ENCODE measurements at regions not wholly inside any gene's neighbourhood (a gene's known extent, or its start where the extent isn't known, plus 50 kb on each side); places are given as distances from the start of the nearest gene placed in this dataset.

DNA sequence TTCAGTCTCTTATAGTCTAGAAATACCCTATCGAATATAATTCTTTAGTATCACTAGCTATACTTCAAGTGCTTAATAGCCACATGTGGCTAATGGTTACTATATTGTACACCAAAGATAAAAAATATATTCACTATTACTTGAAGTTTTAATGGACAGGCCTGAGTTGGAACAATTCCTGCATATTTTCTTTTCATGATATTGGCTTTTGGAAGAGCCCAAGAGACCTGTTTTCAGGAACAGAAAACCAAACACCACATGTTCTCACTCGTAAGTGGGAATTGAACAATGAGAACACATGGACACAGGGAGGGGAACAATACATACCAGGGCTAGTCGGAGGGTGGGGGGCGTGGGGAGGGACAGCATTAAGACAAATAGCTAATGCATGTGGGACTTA lies 334.4 kb upstream of the TRIB2 start:
- Histone ChIP-seq H3K4me3 (no peak overlapping the region), H3K9me3 (no peaks in the 10 kb centered on the region), H3K27ac (no peak overlapping the region), H3K36me3 (no peaks in the 10 kb centered on the region), H3K4me1 (replicated peaks) (no peaks in the 10 kb centered on the region), H3K27me3 (replicated peaks; ENCODE audit: insufficient read depth) (no peaks in the 10 kb centered on the region)
- TF ChIP-seq POLR2AphosphoS5 (IDR thresholded peaks at IDR 0.05): no peak
- TF ChIP-seq, protein P1, sequence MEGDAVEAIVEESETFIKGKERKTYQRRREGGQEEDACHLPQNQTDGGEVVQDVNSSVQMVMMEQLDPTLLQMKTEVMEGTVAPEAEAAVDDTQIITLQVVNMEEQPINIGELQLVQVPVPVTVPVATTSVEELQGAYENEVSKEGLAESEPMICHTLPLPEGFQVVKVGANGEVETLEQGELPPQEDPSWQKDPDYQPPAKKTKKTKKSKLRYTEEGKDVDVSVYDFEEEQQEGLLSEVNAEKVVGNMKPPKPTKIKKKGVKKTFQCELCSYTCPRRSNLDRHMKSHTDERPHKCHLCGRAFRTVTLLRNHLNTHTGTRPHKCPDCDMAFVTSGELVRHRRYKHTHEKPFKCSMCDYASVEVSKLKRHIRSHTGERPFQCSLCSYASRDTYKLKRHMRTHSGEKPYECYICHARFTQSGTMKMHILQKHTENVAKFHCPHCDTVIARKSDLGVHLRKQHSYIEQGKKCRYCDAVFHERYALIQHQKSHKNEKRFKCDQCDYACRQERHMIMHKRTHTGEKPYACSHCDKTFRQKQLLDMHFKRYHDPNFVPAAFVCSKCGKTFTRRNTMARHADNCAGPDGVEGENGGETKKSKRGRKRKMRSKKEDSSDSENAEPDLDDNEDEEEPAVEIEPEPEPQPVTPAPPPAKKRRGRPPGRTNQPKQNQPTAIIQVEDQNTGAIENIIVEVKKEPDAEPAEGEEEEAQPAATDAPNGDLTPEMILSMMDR (IDR thresholded peaks at IDR 0.05): no peak
- intact Hi-C loops (cut with DNase I): no loop called here
- no peak for DNase-seq (ENCODE audit: low spot score)
- 56% methylated on average over 4 of the region's 4 CpGs for WGBS

- Histone ChIP-seq H3K4me1 (replicated peaks) (no peaks in the 10 kb centered on the region), H3K27ac (no peak overlapping the region), H3K36me3 (no peaks in the 10 kb centered on the region), H3K4me3 (no peak overlapping the region), H3K9me3 (no peaks in the 10 kb centered on the region), H3K27me3 (replicated peaks; ENCODE audit: insufficient read depth) (no peaks in the 10 kb centered on the region)
- intact Hi-C loops (cut with DNase I): no loop called here
- DNase-seq (ENCODE audit: low spot score): no peak
- WGBS: 66% methylated on average over 9 of the region's 9 CpGs
- TF ChIP-seq POLR2A (IDR thresholded peaks at IDR 0.05): no peak
- TF ChIP-seq, protein P1 (IDR thresholded peaks at IDR 0.05): no peak
- TF ChIP-seq POLR2AphosphoS5 (IDR thresholded peaks at IDR 0.05): no peak
These were observed 327.2 kb upstream of the TRIB2 start for GRCh38 chr2:12389344-12390045.

DNA sequence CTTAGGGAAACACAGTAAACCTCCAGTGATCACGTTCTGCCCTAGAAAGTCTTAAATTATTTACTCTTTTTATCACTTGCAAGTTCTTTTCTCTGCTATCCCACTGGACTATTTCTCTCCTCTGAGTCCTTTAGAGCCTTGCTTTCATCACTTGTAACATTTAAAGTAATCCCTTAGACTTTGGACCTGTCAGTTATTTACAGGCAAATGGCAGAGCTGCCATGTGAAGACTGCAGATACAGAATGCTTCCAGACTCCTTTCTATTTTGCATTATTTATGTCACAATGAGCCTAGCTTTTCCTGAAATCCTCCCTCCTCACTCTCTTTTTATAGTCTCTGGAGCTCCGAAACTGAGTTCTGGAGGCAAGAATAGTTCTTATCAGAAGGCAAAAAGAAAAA lies 325.6 kb upstream of the TRIB2 start:
- TF ChIP-seq POLR2AphosphoS5 (IDR thresholded peaks at IDR 0.05) (no peak), POLR2A (IDR thresholded peaks at IDR 0.05) (no peak)
- TF ChIP-seq, protein P1 (IDR thresholded peaks at IDR 0.05): no peak
- H3K27ac ChIP-seq: no peak overlapping the region
- no peak overlapping the region for H3K4me3 ChIP-seq
- no peaks in the 10 kb centered on the region for H3K9me3 ChIP-seq
- H3K36me3 ChIP-seq: no peaks in the 10 kb centered on the region
- no peaks in the 10 kb centered on the region for H3K27me3 ChIP-seq (replicated peaks; ENCODE audit: insufficient read depth)
- 73% methylated on average over 2 of the region's 2 CpGs for WGBS
- intact Hi-C loops (cut with DNase I): no loop called here
- no peaks in the 10 kb centered on the region for H3K4me1 ChIP-seq (replicated peaks)
- DNase-seq (ENCODE audit: low spot score): no peak

DNA sequence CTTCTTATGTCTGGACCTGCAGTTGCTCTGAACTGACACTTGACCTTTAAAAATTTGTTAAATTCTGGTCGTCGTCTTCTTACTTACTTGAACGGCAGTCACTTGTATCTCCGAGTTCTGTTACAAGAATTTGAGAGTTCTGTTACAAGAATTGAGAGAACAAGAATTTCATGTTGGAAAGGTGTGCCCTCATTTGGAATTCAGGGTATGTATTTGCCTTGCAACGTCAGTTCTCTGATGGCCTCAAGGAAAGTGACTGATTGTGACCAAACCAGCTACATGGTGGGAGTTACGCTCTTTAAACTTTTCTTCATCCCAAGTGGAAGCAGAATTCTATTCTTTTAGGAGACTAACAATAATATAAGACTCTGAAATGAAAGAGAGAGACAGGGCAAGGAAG lies 320.0 kb upstream of the TRIB2 start:
- no peak for TF ChIP-seq POLR2A (IDR thresholded peaks at IDR 0.05)
- TF ChIP-seq, protein P1 (IDR thresholded peaks at IDR 0.05): no peak
- Histone ChIP-seq H3K27ac (no peak overlapping the region), H3K9me3 (no peaks in the 10 kb centered on the region), H3K27me3 (replicated peaks; ENCODE audit: insufficient read depth) (no peaks in the 10 kb centered on the region), H3K4me1 (replicated peaks) (no peaks in the 10 kb centered on the region), H3K36me3 (no peaks in the 10 kb centered on the region), H3K4me3 (no peak overlapping the region)
- WGBS: 89% methylated on average over 6 of the region's 6 CpGs
- no peak for DNase-seq (ENCODE audit: low spot score)
- intact Hi-C loops (cut with DNase I): no loop called here

DNA sequence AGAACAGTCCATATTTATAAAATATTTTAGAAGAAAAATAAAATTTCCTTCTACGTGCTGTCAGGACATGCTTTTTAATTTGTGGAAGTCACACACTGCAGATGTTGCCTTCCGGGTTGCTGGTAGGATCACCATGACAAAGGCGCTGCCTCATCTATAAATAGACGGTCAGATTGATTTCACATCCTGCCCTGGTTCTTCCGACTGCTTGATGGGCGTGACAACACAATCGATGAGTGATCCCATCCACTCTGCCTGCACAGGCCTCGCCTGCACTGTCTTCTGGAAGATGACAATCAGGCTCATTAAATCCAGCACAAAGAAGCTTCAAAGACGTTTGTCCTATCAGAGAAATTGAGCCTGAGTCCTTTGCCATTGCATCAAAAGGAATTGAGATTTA lies 318.9 kb upstream of the TRIB2 start:
- H3K27ac ChIP-seq: no peak overlapping the region
- no peak overlapping the region for H3K4me3 ChIP-seq
- 72% methylated on average over 9 of the region's 9 CpGs for WGBS
- no peaks in the 10 kb centered on the region for H3K9me3 ChIP-seq
- intact Hi-C loops (cut with DNase I): no loop called here
- TF ChIP-seq POLR2AphosphoS5 (IDR thresholded peaks at IDR 0.05): no peak
- TF ChIP-seq POLR2A (IDR thresholded peaks at IDR 0.05): no peak
- TF ChIP-seq, protein P1 (IDR thresholded peaks at IDR 0.05): no peak
- H3K4me1 ChIP-seq (replicated peaks): no peaks in the 10 kb centered on the region
- no peaks in the 10 kb centered on the region for H3K36me3 ChIP-seq
- DNase-seq (ENCODE audit: low spot score): no peak
- no peaks in the 10 kb centered on the region for H3K27me3 ChIP-seq (replicated peaks; ENCODE audit: insufficient read depth)
